ENCODE measurements at regions not wholly inside any gene's neighbourhood (a gene's known extent, or its start where the extent isn't known, plus 50 kb on each side); places are given as distances from the start of the nearest gene placed in this dataset.
"Not testable (repeated sequence)": the region's sequence is repeated elsewhere in the genome, so short reads cannot be mapped to it uniquely, and the experiment has no call there.

GRCh38 chr15:101876031-101876430 is 64.0 kb downstream of the OR4F15 start:
- not testable (repeated sequence) for DNase-seq (ENCODE audit: low spot score)

- DNase-seq (ENCODE audit: low spot score): not testable (repeated sequence)
Measured at GRCh38 chr15:101877649-101878048, 65.6 kb downstream of the OR4F15 start.

GRCh38 chr15:101912349-101913287 is 100.6 kb downstream of the OR4F15 start:
- DNase-seq (ENCODE audit: low spot score): not testable (repeated sequence)

DNA sequence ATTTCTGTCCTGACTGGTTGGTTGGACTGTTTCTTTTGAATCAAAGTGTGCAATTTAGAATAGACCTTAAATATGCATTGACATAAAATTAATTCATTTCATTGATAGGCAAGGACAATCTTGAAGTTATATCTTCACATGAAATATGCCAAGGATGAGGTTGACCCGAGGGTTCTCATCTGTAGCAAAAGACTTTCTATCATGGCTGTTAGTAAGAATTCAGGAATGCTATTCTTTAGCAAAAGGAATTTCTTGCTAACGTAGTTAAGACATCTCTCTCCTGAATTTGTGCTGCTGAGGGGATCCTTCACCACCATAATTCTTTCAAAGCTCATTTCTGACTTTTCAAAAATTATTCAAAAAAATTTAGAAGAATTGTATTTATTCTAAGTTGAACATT is 112.6 kb downstream of the OR4F15 start:
- not testable (repeated sequence) for DNase-seq (ENCODE audit: low spot score)

DNA sequence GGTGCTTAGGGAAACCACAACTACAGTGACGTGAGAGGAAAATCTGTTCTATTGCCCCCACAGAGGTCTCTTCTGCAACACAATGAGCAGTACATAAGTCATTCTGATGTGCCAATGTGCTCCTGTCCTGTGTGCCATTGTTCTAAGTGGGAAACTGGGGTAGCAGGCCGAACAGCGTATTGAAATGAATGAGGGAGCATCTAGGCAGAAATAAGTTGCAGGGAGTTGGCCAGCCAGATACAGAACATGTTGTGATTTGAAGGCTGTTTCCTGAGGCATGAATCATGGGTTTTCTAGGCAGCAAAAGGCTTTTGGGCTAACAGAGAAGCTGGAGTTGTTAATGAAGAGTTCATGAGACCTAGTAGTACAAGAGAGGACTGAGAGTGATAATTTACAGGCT is 122.5 kb downstream of the OR4F15 start:
- DNase-seq (ENCODE audit: low spot score): not testable (repeated sequence)

DNA sequence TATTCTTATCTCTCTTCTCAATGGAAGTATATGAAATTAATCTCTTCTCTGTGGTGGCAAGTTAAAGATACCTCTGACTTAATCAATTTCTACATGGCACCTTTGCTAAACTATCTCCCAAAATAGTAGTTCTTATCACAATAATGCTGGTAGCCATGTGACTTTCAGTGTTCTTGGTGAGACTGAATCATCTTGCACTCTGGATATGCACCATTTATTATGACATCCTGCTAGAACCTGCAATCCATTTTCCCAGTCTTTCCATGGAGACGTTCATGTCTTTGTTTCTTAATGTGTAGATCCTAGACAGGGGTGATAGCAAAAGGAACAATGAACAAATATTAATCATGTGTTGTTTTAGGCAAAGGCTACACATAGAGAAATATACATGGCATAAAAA is 125.4 kb downstream of the OR4F15 start:
- DNase-seq (ENCODE audit: low spot score): not testable (repeated sequence)

- DNase-seq (ENCODE audit: low spot score): not testable (repeated sequence)
Measured at GRCh38 chr15:101938555-101938954, 126.6 kb downstream of the OR4F15 start.

- DNase-seq (ENCODE audit: low spot score): peak; percentile 2
Measured at GRCh38 chr15:101945896-101946295, 133.9 kb downstream of the OR4F15 start.

- not testable (repeated sequence) for DNase-seq (ENCODE audit: low spot score)
Measured at GRCh38 chr15:101948491-101949010, 136.5 kb downstream of the OR4F15 start.

DNA sequence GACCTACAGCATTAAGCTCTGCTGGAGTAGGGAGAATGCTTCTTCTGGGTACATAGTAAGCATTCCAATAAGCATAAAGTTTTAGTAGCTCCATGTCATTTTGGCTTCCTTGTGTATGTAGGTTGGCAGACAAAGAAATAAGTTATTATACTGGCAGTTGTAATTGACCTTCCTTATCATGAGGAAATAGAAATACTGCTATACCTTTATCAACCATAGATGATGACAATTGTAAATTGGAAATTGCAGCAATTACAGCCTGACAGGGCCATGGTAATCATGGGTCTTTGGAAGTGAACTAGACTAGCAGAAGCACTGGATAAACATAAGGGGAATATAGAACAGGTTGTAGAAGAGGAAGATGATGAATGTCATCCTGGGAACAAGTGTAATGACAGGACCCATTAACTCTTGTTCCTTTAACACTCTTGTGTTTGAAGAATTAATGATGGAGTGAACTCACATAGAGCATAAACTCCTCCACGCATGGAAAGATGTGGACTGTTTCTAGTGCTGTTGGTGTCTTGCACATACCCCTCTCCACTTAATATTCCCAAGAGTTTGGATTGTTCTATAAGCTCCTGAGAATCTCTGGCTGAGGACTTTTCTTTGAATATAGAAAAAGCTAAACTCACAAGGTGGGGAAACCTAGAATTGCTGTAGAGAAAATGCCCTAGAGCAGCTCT is 137.5 kb downstream of the OR4F15 start:
- DNase-seq (ENCODE audit: low spot score): peak; percentile 4

DNA sequence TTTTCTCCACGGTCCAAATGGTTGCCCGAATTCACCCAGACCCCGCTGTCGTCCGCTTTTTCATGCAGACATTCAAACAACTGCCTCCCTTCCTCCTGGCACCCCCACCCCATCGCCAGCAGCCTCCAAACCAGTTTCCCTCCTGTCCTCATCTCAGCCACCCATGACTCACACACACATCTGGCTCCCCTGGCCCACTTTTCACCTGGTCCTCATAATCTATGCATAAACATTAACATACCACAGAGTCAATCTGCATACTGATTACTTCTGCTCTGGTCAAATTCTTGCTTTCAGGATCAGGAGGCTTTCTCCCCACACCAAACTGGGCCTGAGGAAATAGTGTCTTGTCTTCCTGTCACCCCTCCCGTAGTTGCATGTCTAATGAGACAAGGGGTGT is 142.0 kb downstream of the OR4F15 start:
- DNase-seq (ENCODE audit: low spot score): not testable (repeated sequence)

- not testable (repeated sequence) for DNase-seq (ENCODE audit: low spot score)
Measured at GRCh38 chr15:101955840-101956239, 143.8 kb downstream of the OR4F15 start.

- DNase-seq (ENCODE audit: low spot score): not testable (repeated sequence)
Measured at GRCh38 chr15:101958656-101959055, 146.7 kb downstream of the OR4F15 start.

- peak; percentile 19 for DNase-seq (ENCODE audit: low spot score)
Measured at GRCh38 chr15:101961263-101961662, 149.3 kb downstream of the OR4F15 start.

DNA sequence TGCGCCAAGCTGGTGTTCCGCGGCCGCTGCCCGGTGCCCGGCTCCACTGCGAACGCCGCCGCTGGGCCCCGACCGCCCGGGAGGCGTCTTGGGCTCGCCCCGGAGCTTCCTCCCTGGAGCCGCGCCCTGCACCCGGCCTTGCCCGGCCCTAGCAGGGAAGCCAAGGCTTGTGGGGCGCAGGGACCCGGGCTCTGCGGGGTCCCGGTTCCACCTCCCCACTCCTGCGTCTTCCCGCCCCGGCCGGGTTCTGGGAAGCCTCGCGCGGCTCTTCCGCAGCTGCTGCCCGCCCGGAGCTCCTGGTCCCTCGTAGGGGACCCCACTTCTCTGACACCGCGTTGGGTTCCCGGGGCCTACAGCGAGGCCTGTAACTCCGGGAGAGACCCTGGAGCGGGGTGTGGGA is 149.8 kb downstream of the OR4F15 start:
- not testable (repeated sequence) for DNase-seq (ENCODE audit: low spot score)

- not testable (repeated sequence) for DNase-seq (ENCODE audit: low spot score)
Measured at GRCh38 chr15:101963687-101964086, 151.7 kb downstream of the OR4F15 start.

GRCh38 chr15:101965353-101965752 is 153.4 kb downstream of the OR4F15 start:
- not testable (repeated sequence) for DNase-seq (ENCODE audit: low spot score)

GRCh38 chr15:101965860-101966259 is 153.9 kb downstream of the OR4F15 start:
- DNase-seq (ENCODE audit: low spot score): not testable (repeated sequence)

DNA sequence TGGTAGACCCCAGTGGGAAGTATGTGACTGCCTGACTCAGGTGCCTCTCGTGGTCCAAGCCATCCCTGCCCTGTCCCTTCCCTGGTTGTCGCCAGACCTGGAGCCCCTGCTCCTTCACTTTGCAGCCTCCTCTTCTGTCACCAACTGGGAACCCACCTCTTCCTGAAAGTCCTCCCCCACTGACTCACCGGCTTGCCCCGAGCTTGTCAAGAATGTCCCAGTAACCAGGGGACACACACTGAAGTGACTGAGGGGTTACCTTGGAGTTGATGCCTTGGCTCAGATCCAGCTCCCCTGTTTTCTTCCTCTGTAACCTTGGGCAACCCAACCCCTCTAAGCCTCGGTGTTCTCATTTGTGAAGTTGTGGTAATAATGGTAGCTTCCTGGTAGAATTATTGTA is 155.4 kb downstream of the OR4F15 start:
- not testable (repeated sequence) for DNase-seq (ENCODE audit: low spot score)

DNA sequence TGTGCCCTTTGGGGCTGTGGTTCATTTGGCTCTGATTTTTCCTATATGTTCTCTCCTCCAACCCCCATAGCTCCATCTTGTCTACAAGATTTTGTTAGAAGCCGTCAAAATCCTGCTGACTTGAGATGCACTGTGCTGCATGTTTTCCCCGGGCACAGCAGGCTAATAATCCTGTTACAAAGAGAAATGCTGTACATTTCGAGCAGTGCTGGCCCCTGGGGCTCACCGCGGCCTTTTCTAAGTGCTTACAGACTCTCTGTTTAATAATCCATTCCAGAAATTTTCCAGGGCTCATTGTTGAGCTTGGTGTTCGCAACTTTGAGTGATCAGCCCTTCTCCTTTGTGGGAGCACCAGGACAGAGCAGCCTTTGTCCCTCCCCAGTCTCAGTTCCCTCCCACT is 158.6 kb downstream of the OR4F15 start:
- DNase-seq (ENCODE audit: low spot score): not testable (repeated sequence)

- not testable (repeated sequence) for DNase-seq (ENCODE audit: low spot score)
Measured at GRCh38 chr15:101977281-101977680, 165.3 kb downstream of the OR4F15 start.

DNA sequence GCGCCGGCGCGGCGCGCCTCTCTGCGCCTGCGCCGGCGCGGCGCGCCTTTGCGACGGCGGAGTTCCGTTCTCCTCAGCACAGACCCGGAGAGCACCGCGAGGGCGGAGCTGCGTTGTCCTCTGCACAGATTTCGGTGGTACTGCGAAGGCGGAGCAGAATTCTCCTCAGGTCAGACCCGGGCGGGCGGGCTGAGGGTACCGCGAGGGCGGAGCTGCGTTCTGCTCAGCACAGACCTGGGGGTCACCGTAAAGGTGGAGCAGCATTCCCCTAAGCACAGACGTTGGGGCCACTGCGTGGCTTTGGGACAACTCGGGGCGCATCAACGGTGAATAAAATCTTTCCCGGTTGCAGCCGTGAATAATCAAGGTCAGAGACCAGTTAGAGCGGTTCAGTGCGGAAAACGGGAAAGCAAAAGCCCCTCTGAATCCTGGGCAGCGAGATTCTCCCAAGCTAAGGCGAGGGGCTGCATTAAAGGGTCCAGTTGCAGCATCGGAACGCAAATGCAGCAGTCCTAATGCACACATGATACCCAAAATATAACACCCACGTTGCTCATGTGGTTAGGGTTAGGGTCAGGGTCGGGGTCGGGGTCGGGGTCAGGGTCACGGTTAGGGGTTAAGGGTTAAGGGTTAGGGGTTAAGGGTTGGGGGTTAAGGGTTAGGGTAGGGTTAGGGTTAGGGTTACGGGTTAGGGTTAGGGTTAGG is 168.4 kb downstream of the OR4F15 start:
- peak; percentile 16 for DNase-seq (ENCODE audit: low spot score)

All from hematopoietic multipotent progenitor cell treated with erythropoietin and hydrocortisone succinate and interleukin-3 and kit ligand, for 17 days (in vitro differentiated cells).